ENCODE measurements at regions not wholly inside any gene's neighbourhood (a gene's known extent, or its start where the extent isn't known, plus 50 kb on each side); places are given as distances from the start of the nearest gene placed in this dataset.

GRCh38 chr1:222979561-222979960 lies 163.5 kb downstream of the TLR5 start:
- no peaks in the 10 kb centered on the region for H3K27me3 Mint-ChIP-seq
- no peak overlapping the region for H3K27ac Mint-ChIP-seq
- H3K36me3 Mint-ChIP-seq (ENCODE audit: low read depth): no peaks in the 10 kb centered on the region
- H3K4me3 Mint-ChIP-seq: no peak overlapping the region
- H3K4me1 Mint-ChIP-seq: no peaks in the 10 kb centered on the region
- no peaks in the 10 kb centered on the region for H3K9me3 Mint-ChIP-seq
- ATAC-seq (replicated peaks): no peak

GRCh38 chr1:222987674-222988076 lies 155.4 kb downstream of the TLR5 start:
- no peak for ATAC-seq (replicated peaks)
- no peak overlapping the region for H3K27ac Mint-ChIP-seq
- H3K4me3 Mint-ChIP-seq: no peak overlapping the region
- no peaks in the 10 kb centered on the region for H3K9me3 Mint-ChIP-seq
- H3K4me1 Mint-ChIP-seq: no peaks in the 10 kb centered on the region
- no peaks in the 10 kb centered on the region for H3K27me3 Mint-ChIP-seq
- no peaks in the 10 kb centered on the region for H3K36me3 Mint-ChIP-seq (ENCODE audit: low read depth)

GRCh38 chr1:222989443-222989842 lies 153.6 kb downstream of the TLR5 start:
- no peaks in the 10 kb centered on the region for H3K9me3 Mint-ChIP-seq
- H3K27ac Mint-ChIP-seq: no peak overlapping the region
- H3K36me3 Mint-ChIP-seq (ENCODE audit: low read depth): no peaks in the 10 kb centered on the region
- no peaks in the 10 kb centered on the region for H3K4me1 Mint-ChIP-seq
- H3K4me3 Mint-ChIP-seq: no peak overlapping the region
- ATAC-seq (replicated peaks): no peak
- H3K27me3 Mint-ChIP-seq: no peaks in the 10 kb centered on the region

- H3K27me3 Mint-ChIP-seq: no peaks in the 10 kb centered on the region
- ATAC-seq (replicated peaks): no peak
- no peak overlapping the region for H3K27ac Mint-ChIP-seq
Observed at GRCh38 chr1:222991177-222991576, 151.9 kb downstream of the TLR5 start.

GRCh38 chr1:222991908-222992307 lies 151.1 kb downstream of the TLR5 start:
- Mint-ChIP-seq H3K36me3 (ENCODE audit: low read depth) (no peaks in the 10 kb centered on the region), H3K27ac (no peak overlapping the region), H3K9me3 (no peaks in the 10 kb centered on the region), H3K4me3 (no peak overlapping the region), H3K4me1 (no peaks in the 10 kb centered on the region), H3K27me3 (no peaks in the 10 kb centered on the region)
- ATAC-seq (replicated peaks): no peak

More at GRCh38 chr1:222991177-222991576, 151.9 kb downstream of the TLR5 start:
- no peaks in the 10 kb centered on the region for H3K9me3 Mint-ChIP-seq
- H3K4me3 Mint-ChIP-seq: no peak overlapping the region
- no peaks in the 10 kb centered on the region for H3K36me3 Mint-ChIP-seq (ENCODE audit: low read depth)
- H3K4me1 Mint-ChIP-seq: no peaks in the 10 kb centered on the region

- H3K27ac Mint-ChIP-seq: no peak overlapping the region
- ATAC-seq (replicated peaks): no peak
- no peaks in the 10 kb centered on the region for H3K9me3 Mint-ChIP-seq
- H3K27me3 Mint-ChIP-seq: no peaks in the 10 kb centered on the region
- H3K4me1 Mint-ChIP-seq: no peaks in the 10 kb centered on the region
- no peak overlapping the region for H3K4me3 Mint-ChIP-seq
- no peaks in the 10 kb centered on the region for H3K36me3 Mint-ChIP-seq (ENCODE audit: low read depth)
Observed at GRCh38 chr1:222994511-222995235, 148.4 kb downstream of the TLR5 start.

- Mint-ChIP-seq H3K4me1 (no peaks in the 10 kb centered on the region), H3K27me3 (no peaks in the 10 kb centered on the region), H3K36me3 (ENCODE audit: low read depth) (no peaks in the 10 kb centered on the region), H3K9me3 (no peaks in the 10 kb centered on the region), H3K27ac (no peak overlapping the region), H3K4me3 (no peak overlapping the region)
- ATAC-seq (replicated peaks): no peak
Observed at GRCh38 chr1:222995236-222995580, 147.8 kb downstream of the TLR5 start.

- Mint-ChIP-seq H3K4me3 (no peak overlapping the region), H3K9me3 (no peaks in the 10 kb centered on the region), H3K27ac (no peak overlapping the region), H3K27me3 (no peaks in the 10 kb centered on the region), H3K4me1 (no peaks in the 10 kb centered on the region), H3K36me3 (ENCODE audit: low read depth) (no peaks in the 10 kb centered on the region)
- ATAC-seq (replicated peaks): no peak
Observed at GRCh38 chr1:222995620-222996309, 147.3 kb downstream of the TLR5 start.

- Mint-ChIP-seq H3K36me3 (ENCODE audit: low read depth) (no peaks in the 10 kb centered on the region), H3K4me1 (no peaks in the 10 kb centered on the region), H3K4me3 (no peak overlapping the region), H3K9me3 (no peaks in the 10 kb centered on the region), H3K27ac (no peak overlapping the region), H3K27me3 (no peaks in the 10 kb centered on the region)
- ATAC-seq (replicated peaks): no peak
Observed at GRCh38 chr1:222996310-222996975, 146.6 kb downstream of the TLR5 start.

GRCh38 chr1:223000632-223001031 lies 142.4 kb downstream of the TLR5 start:
- Mint-ChIP-seq H3K4me1 (no peaks in the 10 kb centered on the region), H3K36me3 (ENCODE audit: low read depth) (peaks cover 24% of the 10 kb centered on the region), H3K27ac (no peak overlapping the region), H3K27me3 (no peaks in the 10 kb centered on the region), H3K4me3 (no peak overlapping the region), H3K9me3 (no peaks in the 10 kb centered on the region)
- no peak for ATAC-seq (replicated peaks)

- H3K9me3 Mint-ChIP-seq: no peaks in the 10 kb centered on the region
- no peak overlapping the region for H3K27ac Mint-ChIP-seq
- H3K4me1 Mint-ChIP-seq: no peaks in the 10 kb centered on the region
- H3K36me3 Mint-ChIP-seq (ENCODE audit: low read depth): peaks cover 24% of the 10 kb centered on the region
- H3K4me3 Mint-ChIP-seq: no peak overlapping the region
- no peaks in the 10 kb centered on the region for H3K27me3 Mint-ChIP-seq
- no peak for ATAC-seq (replicated peaks)
Observed at GRCh38 chr1:223001653-223002634, 141.1 kb downstream of the TLR5 start.

- no peak overlapping the region for H3K4me3 Mint-ChIP-seq
- peaks cover 24% of the 10 kb centered on the region for H3K36me3 Mint-ChIP-seq (ENCODE audit: low read depth)
- H3K9me3 Mint-ChIP-seq: no peaks in the 10 kb centered on the region
- H3K27ac Mint-ChIP-seq: no peak overlapping the region
- H3K27me3 Mint-ChIP-seq: no peaks in the 10 kb centered on the region
- no peaks in the 10 kb centered on the region for H3K4me1 Mint-ChIP-seq
- ATAC-seq (replicated peaks): no peak
Observed at GRCh38 chr1:223003549-223003948, 139.5 kb downstream of the TLR5 start.

GRCh38 chr1:223006371-223006770 lies 136.7 kb downstream of the TLR5 start:
- H3K4me3 Mint-ChIP-seq: no peak overlapping the region
- no peak for ATAC-seq (replicated peaks)
- H3K27ac Mint-ChIP-seq: no peak overlapping the region
- H3K27me3 Mint-ChIP-seq: peaks cover 9% of the 10 kb centered on the region
- H3K4me1 Mint-ChIP-seq: no peaks in the 10 kb centered on the region
- H3K36me3 Mint-ChIP-seq (ENCODE audit: low read depth): peaks cover 24% of the 10 kb centered on the region
- H3K9me3 Mint-ChIP-seq: no peaks in the 10 kb centered on the region

GRCh38 chr1:223006917-223007648 lies 136.0 kb downstream of the TLR5 start:
- peaks cover 10% of the 10 kb centered on the region for H3K27me3 Mint-ChIP-seq
- ATAC-seq (replicated peaks): no peak
- no peaks in the 10 kb centered on the region for H3K9me3 Mint-ChIP-seq
- no peak overlapping the region for H3K4me3 Mint-ChIP-seq
- H3K4me1 Mint-ChIP-seq: no peaks in the 10 kb centered on the region
- H3K36me3 Mint-ChIP-seq (ENCODE audit: low read depth): peaks cover 21% of the 10 kb centered on the region
- no peak overlapping the region for H3K27ac Mint-ChIP-seq
